Transverse colon (tissue), 4 donors: ENCODE measurements at regions not wholly inside any gene's neighbourhood (a gene's known extent, or its start where the extent isn't known, plus 50 kb on each side); places are given as distances from the start of the nearest gene placed in this dataset.

Source experiments
- DNase-seq: peaks from one replicate; pipeline ENCODE4 v3.0.0-alpha.2; 2019
- H3K27ac ChIP-seq, 4 donors: fragments of 200-600 bp; sonication (generic); 2 replicates each; pipeline ENCODE4 v1.5.1; 2016 to 2018; ENCODE audit warnings: inconsistent platforms in 4 of 4
- H3K27me3 ChIP-seq: fragments of 200-600 bp; sonication (generic); 2 replicates; pipeline ENCODE4 v1.5.1; 2017; ENCODE audit warnings: inconsistent platforms
- H3K36me3 ChIP-seq, 4 donors: fragments of 200-600 bp; sonication (generic); 2 replicates each; pipeline ENCODE4 v1.5.1; 2017 to 2019; ENCODE audit warnings: inconsistent platforms in 4 of 4
- H3K4me1 ChIP-seq, 4 donors: fragments of 200-600 bp; sonication (generic); 2 replicates each; pipeline ENCODE4 v1.5.1; 2017 to 2020; ENCODE audit warnings: inconsistent platforms in 4 of 4
- H3K4me3 ChIP-seq, 4 donors: fragments of 200-600 bp; sonication (generic); 1 replicate in 1 of 4; 2 replicates in 3 of 4; pipeline versions ENCODE4 v1.5.1 to v1.6.1; 2017 to 2019; ENCODE audit warnings: inconsistent platforms in 4 of 4
- H3K9me3 ChIP-seq, 2 donors: fragments of 200-600 bp; sonication (generic); 2 replicates each; pipeline ENCODE4 v1.5.1; 2017 to 2019; ENCODE audit warnings: inconsistent platforms in 2 of 2
- CTCF ChIP-seq, 5 experiments: fragments of 200-600 bp in 3 of 5; fragments of 450-650 bp in 2 of 5; sonication (generic) in 3 of 5; IDR thresholded peaks; 1 replicate in 2 of 5; 2 replicates in 3 of 5; pipeline ENCODE4 v1.5.1; 2016 to 2017; ENCODE audit warnings: antibody characterized with exemption in 5 of 5, inconsistent platforms in 3 of 5, mild to moderate bottlenecking in 2 of 5, moderate library complexity in 1 of 5
- EP300 ChIP-seq: sonication (generic); formaldehyde crosslinking; IDR thresholded peaks from one replicate; pipeline ENCODE4 v1.6.1; 2017; ENCODE audit warnings: antibody characterized with exemption, low read depth
- POLR2A ChIP-seq: fragments of 450-650 bp; IDR thresholded peaks from one replicate; pipeline ENCODE4 v1.6.1; 2016; ENCODE audit warnings: antibody characterized with exemption, mild to moderate bottlenecking, moderate library complexity
- POLR2AphosphoS5 ChIP-seq, 3 donors: sonication (generic); formaldehyde crosslinking; IDR thresholded peaks; one replicate each; pipeline ENCODE4 v1.6.1; 2016; ENCODE audit warnings: antibody characterized with exemption in 3 of 3
- WGBS, 2 donors: methylation state at CpG; one replicate each; pipeline ENCODE4 v1.1.5; 2018; ENCODE audit warnings: low coverage in 1 of 2; 5-methylcytosine and 5-hydroxymethylcytosine counted together
- in situ Hi-C, 4 donors: fragments of 200-750 bp; cut with MboI; loops; one replicate each; pipeline versions ENCODE4 v1.15.0 to v1.15.1; 2017; ENCODE audit warnings: low sequenced_read_pairs in 3 of 4, low pct_ligation_motif_present in 1 of 4, low pct_unique_long_range_greater_than_20kb in 1 of 4
- intact Hi-C: fragments of 100-400 bp; cut with DNase I; formaldehyde crosslinking; loops from one replicate; pipeline ENCODE4 v1.15.1; 2023; ENCODE audit warnings: low total_unique reads

- in situ Hi-C loops (no loop called here), intact Hi-C loops (no loop called here)
- 79% methylated on average over 2 of the region's 2 CpGs; no CpG with 5 or more reads in 1 of the 2 donors for WGBS, 2 donors
- no peaks in the 10 kb centered on the region for H3K36me3 ChIP-seq
- DNase-seq = no peak
- no peaks in the 10 kb centered on the region for H3K4me1 ChIP-seq
- no peak overlapping the region for H3K4me3 ChIP-seq
- H3K27ac ChIP-seq = no peak overlapping the region
- no peaks in the 10 kb centered on the region for H3K9me3 ChIP-seq
- TF ChIP-seq POLR2AphosphoS5 (IDR thresholded peaks at IDR 0.05) = no peak
- no peak for TF ChIP-seq CTCF (IDR thresholded peaks at IDR 0.05)
- no peak for TF ChIP-seq POLR2A
- no peak for TF ChIP-seq EP300
- no peaks in the 10 kb centered on the region for H3K27me3 ChIP-seq
Observed at GRCh38 chr2:145569108-145569507, 1049.2 kb upstream of the ZEB2 start.

- no peaks in the 10 kb centered on the region for H3K9me3 ChIP-seq
- intact Hi-C loops (no loop called here), in situ Hi-C loops (no loop called here)
- no peak overlapping the region for H3K4me3 ChIP-seq
- H3K27me3 ChIP-seq = no peaks in the 10 kb centered on the region
- no peak for DNase-seq
- H3K27ac ChIP-seq = no peak overlapping the region
- H3K36me3 ChIP-seq = no peaks in the 10 kb centered on the region
- TF ChIP-seq EP300 (no peak), POLR2AphosphoS5 (IDR thresholded peaks at IDR 0.05) (no peak), CTCF (IDR thresholded peaks at IDR 0.05) (no peak), POLR2A (no peak)
- no peaks in the 10 kb centered on the region for H3K4me1 ChIP-seq
- 51 to 57% methylated on average over 7 of the region's 7 CpGs for WGBS, 2 donors
Observed at GRCh38 chr2:145563741-145564615, 1044.1 kb upstream of the ZEB2 start.

- TF ChIP-seq EP300 (no peak), POLR2AphosphoS5 (IDR thresholded peaks at IDR 0.05) (no peak), POLR2A (no peak), CTCF (IDR thresholded peaks at IDR 0.05) (no peak)
- Histone ChIP-seq H3K4me3 (no peak overlapping the region), H3K4me1 (no peaks in the 10 kb centered on the region), H3K9me3 (no peaks in the 10 kb centered on the region), H3K27ac (no peak overlapping the region), H3K27me3 (no peaks in the 10 kb centered on the region), H3K36me3 (no peaks in the 10 kb centered on the region)
- in situ Hi-C loops = no loop called here
- intact Hi-C loops = no loop called here
- no peak for DNase-seq
- WGBS, 2 donors = 56 to 61% methylated on average over 3 of the region's 3 CpGs
Observed at GRCh38 chr2:145561152-145561551, 1041.2 kb upstream of the ZEB2 start.

GRCh38 chr2:145558617-145559350 is 1038.9 kb upstream of the ZEB2 start:
- Histone ChIP-seq H3K4me3 (no peak overlapping the region), H3K9me3 (no peaks in the 10 kb centered on the region), H3K4me1 (no peaks in the 10 kb centered on the region), H3K36me3 (no peaks in the 10 kb centered on the region), H3K27me3 (no peaks in the 10 kb centered on the region), H3K27ac (no peak overlapping the region)
- intact Hi-C loops (no loop called here), in situ Hi-C loops (no loop called here)
- DNase-seq = no peak
- TF ChIP-seq POLR2AphosphoS5 (IDR thresholded peaks at IDR 0.05) (no peak), CTCF (IDR thresholded peaks at IDR 0.05) (no peak), EP300 (no peak), POLR2A (no peak)
- 83 to 100% methylated on average over 1 of the region's 1 CpG for WGBS, 2 donors
